ENCODE measurements at regions not wholly inside any gene's neighbourhood (a gene's known extent, or its start where the extent isn't known, plus 50 kb on each side); places are given as distances from the start of the nearest gene placed in this dataset.
"Not testable (repeated sequence)": the region's sequence is repeated elsewhere in the genome, so short reads cannot be mapped to it uniquely, and the experiment has no call there.

- TF ChIP-seq, protein P1, sequence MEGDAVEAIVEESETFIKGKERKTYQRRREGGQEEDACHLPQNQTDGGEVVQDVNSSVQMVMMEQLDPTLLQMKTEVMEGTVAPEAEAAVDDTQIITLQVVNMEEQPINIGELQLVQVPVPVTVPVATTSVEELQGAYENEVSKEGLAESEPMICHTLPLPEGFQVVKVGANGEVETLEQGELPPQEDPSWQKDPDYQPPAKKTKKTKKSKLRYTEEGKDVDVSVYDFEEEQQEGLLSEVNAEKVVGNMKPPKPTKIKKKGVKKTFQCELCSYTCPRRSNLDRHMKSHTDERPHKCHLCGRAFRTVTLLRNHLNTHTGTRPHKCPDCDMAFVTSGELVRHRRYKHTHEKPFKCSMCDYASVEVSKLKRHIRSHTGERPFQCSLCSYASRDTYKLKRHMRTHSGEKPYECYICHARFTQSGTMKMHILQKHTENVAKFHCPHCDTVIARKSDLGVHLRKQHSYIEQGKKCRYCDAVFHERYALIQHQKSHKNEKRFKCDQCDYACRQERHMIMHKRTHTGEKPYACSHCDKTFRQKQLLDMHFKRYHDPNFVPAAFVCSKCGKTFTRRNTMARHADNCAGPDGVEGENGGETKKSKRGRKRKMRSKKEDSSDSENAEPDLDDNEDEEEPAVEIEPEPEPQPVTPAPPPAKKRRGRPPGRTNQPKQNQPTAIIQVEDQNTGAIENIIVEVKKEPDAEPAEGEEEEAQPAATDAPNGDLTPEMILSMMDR (IDR thresholded peaks at IDR 0.05) = not testable (repeated sequence)
- not testable (repeated sequence) for TF ChIP-seq EZH2 (IDR thresholded peaks at IDR 0.05; ENCODE audit: borderline replicate concordance, insufficient read depth, low read depth, low read length, poor library complexity, severe bottlenecking)
These were observed 456.1 kb downstream of the SPATA31A1 start for GRCh38 chr9:39811615-39812014.
